HG03520 (cell line): ENCODE measurements at regions not wholly inside any gene's neighbourhood (a gene's known extent, or its start where the extent isn't known, plus 50 kb on each side); places are given as distances from the start of the nearest gene placed in this dataset.

Experiments
- ATAC-seq: cut with Tn5 transposase; IDR thresholded peaks from one replicate; pipeline ENCODE4 v1.9.1; 2021; ENCODE audit warnings: mild to moderate bottlenecking, moderate library complexity; ENCODE audit not compliant: unreplicated experiment

GRCh38 chr3:187924651-187925050 is 179.4 kb upstream of the BCL6 start:
- ATAC-seq: no peak

DNA sequence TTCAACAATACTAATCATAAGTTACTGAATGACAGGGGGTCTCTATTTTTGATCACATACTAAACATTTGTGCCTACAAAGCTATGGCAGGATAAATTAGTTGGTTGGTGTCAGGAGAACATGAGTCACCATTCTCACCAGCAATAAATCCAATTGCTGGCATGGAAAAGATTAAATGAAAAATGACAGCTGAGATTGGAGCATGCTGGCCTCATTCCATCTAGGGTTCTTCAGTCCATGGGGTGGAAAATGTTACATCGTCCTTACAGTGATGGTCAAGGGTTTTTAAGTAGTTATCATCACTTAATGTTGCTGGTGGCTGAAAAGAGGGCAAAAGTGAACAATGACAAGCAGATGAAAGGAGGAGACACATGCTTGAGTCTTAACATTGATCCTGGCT is 180.1 kb upstream of the BCL6 start:
- no peak for ATAC-seq

DNA sequence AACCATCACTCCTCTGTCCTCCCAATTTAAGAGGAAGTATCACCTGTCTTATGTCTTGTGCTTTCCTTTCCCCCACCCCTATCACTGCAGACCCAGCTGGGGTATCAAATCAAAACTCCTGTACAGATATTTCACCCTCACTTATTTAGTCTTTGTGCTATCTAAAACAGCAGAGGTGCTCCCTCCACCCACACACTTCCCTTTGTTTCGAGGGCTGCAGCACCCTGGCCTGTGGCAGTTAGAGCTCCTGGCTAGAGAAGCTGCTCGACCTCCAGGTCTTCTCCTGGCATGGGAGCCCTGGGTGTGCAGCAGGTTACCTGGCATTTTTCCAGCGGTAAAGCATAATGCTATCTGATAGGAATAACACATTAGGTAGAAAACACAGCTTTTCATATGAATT is 181.4 kb upstream of the BCL6 start:
- no peak for ATAC-seq

- ATAC-seq: no peak
These were observed 182.3 kb upstream of the BCL6 start for GRCh38 chr3:187927565-187927964.

GRCh38 chr3:187929112-187929816 is 184.0 kb upstream of the BCL6 start:
- no peak for ATAC-seq

GRCh38 chr3:187930021-187930420 is 184.8 kb upstream of the BCL6 start:
- ATAC-seq: no peak

DNA sequence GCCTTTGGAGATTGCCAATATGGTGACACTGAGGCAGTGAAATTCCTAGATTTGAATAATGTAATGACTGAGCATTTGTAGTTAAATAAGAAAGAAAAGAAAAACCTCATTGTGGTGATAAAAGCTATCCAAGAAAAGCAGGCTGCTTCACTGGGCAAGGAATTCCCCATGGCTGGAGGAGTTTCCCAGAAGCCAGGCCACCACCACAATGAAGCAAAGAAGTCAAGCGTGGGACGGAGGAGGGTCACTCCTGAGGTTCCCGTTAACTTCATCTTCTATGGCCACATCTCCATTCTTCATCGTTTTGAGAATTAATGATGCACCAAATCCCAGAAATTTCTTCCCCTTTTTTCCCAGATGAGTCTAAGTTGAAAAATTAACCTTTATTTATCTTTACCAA is 185.8 kb upstream of the BCL6 start:
- no peak for ATAC-seq

DNA sequence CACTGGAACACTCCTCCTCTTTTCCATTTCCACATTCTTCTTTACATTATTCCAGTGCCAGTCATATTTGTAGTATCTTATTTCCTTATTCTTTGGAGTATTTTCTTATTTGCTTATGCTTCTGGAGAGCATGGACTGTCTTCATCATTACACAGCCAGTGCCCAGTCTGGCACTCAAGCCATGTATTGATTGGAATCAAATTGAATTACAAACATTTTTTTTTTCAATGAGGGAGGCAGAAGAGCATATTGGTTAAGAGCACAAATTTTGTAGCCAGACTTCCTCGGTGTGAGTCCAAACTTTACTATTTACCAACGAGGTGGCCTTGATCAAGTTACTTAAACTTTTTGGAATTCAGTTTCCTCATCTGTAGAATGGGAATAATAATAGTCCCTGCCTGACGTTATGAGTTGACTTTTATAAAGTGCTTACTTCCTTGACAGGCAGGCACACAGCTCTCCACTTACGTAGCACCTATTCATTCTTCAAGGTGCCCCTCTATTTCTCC is 186.6 kb upstream of the BCL6 start:
- no peak for ATAC-seq

DNA sequence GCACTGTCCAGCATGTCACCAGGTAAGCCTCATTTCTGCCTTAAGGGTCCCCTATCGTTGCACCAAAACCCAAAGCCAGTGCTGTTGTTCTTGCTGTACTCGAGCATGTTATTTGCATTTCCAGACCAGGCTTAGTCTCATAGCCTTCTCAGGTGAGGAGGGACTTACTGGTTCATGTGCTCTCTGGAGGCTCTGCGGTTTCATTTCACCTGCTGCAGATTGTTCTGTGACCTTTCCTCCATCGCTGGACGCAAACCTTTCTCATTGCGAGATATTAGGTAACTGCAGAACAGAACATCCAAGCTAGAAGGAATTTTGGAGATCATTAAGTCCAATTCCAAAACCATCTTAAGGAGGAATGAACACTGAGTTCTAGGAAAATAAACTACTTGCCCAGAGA is 187.3 kb upstream of the BCL6 start:
- ATAC-seq: no peak

DNA sequence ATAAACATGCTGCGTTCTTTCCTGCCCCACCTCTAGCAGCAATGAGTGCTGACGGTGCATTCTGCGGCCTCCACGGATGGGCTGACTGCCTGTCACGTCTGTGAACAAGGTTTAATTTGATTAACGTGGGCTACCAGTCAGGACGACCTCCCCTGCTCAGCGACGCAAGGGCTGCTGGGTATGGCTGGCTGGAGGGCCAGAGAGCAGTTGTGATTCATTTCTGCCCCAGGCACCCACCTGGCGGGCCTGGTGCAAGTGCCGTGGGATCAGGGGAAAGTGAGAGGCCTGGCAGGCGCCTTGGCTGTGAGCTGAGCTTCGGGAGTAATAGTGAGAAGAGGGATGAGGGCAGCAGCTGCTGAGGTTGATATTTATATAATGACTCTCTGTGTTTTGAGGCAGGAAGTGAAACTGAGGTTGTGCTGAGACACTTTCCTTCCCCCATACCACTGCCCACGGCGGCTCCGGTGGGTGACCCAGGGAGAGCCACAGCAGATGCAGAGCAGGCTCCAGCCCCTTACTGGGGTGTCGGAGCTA is 190.4 kb upstream of the BCL6 start:
- ATAC-seq: peak; percentile 90

DNA sequence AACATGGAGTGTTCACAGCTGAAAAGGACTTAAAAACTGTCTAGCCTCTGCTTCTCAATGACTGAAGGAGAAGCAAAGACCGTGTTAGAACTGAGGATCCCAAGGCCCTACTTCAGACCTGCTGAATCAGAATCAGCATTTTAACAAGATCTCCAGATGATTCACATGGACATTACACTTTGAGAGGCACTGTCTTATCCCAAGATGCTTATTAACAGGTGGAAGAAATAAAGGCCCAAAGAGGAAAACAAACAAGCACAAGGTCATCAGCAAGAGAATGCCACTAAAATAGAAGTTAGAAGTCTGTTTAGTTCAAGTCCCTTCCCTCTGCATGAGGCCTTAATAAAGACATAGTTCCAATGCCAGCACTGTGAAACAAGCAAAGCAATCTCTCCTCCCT is 191.4 kb upstream of the BCL6 start:
- ATAC-seq: no peak

- ATAC-seq: no peak
These were observed 194.6 kb upstream of the BCL6 start for GRCh38 chr3:187939891-187940290.

DNA sequence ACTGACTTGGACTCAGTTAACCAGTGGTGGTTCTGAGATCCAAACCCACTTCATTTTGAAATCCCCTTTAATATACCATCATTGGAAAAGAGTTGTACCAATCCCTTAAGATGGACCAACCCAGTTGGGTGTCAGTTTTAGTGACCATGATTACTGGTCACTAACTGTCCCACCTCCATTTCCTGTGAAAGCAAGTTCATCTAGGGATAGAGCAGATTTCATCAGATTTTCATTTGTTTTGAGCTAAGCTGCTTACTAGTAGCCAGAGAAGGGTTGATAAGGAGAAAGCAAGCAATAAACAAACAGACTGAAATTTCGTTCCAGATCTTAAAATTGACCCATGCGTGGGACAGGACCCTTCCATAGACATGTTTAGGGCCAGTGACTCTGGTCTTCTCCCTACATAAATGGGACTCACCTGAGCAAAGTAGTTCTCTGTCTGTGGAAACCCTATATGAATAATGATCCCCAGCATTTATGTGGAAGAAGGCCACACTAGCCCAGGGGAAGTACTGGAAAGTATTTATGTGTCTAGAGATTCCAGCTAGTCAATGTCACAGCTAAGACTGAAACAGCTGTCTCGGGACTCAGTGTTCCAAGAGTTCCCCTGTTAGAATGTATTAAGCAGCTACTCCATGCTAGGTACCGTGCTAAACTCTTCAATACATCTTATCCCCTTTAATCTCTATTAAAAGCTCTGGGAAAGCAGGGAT is 196.0 kb upstream of the BCL6 start:
- ATAC-seq: no peak

DNA sequence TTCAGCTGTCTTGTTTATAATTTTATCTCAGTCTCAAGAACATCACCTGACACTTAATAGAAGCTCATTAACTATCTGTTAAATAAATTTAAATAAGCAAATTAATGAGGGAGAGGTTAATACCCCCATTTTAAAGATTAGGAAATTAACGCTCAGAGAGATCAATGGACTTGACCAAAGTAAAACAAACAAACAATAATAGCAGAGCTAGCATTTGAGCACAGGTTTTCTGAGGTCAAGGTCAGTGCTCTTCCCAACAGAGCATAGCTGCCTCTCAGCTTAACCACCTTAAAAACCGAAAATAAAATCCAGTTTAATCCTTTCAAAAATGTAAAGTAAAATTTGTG is 196.6 kb upstream of the BCL6 start:
- ATAC-seq: no peak

GRCh38 chr3:187942658-187943241 is 197.5 kb upstream of the BCL6 start:
- no peak for ATAC-seq

- ATAC-seq: no peak
These were observed 198.6 kb upstream of the BCL6 start for GRCh38 chr3:187943677-187944389.

GRCh38 chr3:187944390-187945179 is 199.3 kb upstream of the BCL6 start:
- ATAC-seq: no peak

DNA sequence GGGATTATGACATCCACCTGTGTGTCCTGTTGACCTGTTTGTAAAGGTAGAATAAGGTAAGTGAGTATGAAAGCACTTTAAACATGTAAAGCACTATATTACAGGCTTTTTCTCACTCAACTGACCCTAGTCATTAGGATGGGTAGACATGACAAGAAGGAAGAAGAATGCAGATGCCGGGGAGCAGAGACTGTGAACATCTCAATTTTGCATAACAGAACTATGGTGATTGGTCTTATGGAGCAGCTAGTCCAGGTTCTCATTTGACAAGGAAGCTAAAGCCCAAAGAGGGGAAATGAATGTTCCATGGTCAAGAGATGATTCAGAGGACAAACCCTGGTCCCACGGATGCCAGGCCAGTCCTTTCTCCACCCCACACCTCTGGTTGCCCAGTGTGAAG is 200.1 kb upstream of the BCL6 start:
- ATAC-seq: no peak

DNA sequence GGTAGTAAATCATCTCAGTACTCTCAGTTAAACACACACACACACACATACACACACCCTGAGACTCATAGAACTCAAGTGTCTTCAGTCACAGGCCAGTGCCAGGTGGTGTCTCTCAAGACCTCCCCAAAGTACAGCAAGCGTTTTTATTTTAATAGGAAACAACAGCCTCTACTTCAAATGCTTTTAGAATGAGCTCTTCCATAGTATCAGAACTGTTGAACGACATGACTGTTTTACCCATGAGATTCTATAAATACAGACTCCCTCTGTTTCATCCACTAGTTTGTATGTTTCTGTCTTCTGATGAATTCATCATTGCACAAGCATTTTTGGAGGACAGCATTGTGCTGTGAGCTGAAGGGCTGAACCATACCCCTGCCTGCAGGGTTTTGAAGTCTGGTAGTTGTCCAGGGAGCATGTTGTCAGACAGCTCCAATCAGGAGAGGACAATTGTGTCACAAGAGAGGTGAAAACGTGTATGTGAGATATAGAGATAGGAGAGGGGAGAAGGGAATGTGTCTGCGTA is 201.0 kb upstream of the BCL6 start:
- ATAC-seq: no peak

DNA sequence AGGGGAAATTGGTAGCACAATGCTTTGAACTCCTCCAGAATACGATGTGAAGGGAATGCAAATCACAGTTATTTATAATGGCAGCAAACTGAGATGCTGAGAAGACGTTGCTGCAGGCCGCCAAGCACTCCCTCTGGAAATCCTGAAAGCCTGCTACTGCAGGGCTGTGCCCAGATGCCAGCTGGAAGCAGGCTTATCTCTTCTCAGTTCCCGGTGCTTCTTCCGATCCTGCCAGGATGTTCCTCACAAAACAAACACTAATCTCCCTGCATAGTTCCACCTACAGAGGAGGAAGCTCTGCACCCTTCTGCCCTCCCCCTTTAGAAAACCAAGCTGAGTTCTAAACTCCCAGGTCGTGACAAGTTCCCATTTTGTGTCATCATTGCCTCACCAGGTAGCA is 201.7 kb upstream of the BCL6 start:
- ATAC-seq: no peak
